HK-2 (cell line): ENCODE measurements at regions not wholly inside any gene's neighbourhood (a gene's known extent, or its start where the extent isn't known, plus 50 kb on each side); places are given as distances from the start of the nearest gene placed in this dataset.

Source experiments
- DNase-seq: peaks from one replicate; pipeline ENCODE4 v3.0.0-alpha.2; 2018; ENCODE audit not compliant: unreplicated experiment

DNA sequence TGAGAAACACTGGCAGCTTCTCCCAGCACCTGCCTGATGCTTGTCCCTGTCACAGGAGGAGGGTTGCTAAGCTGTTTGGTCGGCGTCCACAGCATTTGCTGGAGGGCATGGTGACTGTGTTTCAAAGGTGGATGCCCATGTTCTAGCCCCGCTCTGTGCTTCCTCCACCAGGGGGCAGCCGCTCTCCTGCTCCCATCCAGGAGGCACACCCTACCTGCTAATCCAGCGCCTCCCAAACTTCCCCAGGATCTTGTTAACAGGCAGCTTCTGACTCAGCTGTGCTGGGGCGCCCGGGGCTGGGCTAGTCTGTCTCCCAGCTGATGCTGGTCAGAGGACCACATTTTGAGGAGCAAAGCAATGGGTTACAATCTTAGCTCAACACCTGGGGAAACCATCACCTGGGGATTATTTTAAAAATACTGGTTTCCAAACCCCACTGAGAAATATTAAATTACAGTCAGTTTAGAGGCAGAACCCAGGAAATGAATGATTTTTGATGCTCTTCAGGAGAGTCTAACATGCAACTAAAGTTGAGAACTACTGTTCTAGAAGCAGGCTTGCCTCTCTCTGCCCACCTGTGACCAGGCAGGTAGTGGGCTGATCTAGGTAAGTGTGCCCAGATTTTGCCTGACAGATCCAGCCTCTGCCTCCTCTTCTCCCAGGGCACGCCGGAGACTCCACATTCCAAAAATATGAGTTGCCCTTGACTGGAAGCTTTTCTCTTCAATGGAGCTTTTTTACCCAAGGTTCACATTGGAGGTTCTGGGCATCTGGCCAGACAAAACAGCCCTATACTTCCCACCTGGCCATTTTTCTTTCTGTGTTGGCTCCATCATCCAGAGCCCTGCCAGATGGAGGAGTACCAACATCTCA lies 92.7 kb upstream of the GPR26 start:
- DNase-seq: peak; percentile 67

DNA sequence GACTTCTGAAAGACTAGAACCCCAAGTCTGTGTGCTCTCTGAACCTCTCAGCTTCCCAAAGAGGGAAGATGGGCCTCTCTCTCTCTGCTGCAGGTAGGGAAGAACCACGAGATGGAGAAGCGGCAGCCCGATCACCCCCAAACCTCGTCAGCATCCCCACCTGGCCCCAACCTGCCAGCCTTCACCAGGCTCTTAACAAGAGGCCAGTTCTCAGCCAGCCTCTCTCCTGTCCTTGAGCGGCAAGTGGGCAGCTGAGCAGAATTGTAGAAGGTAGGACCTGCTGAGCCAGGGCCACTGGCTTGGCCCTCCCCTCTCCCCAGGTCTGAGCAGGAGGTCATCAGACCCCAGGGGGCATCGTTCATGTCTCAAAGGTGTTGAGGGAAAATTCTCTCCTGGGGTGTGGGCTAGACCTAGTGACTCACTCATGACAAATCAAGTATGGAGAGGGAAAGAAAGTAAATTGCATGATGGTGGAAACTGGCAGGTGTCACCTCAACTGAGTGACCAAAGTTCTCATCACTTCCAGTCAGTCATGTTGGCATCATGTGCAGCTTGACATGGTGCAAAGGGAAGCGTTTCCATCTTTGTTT lies 92.0 kb upstream of the GPR26 start:
- no peak for DNase-seq

DNA sequence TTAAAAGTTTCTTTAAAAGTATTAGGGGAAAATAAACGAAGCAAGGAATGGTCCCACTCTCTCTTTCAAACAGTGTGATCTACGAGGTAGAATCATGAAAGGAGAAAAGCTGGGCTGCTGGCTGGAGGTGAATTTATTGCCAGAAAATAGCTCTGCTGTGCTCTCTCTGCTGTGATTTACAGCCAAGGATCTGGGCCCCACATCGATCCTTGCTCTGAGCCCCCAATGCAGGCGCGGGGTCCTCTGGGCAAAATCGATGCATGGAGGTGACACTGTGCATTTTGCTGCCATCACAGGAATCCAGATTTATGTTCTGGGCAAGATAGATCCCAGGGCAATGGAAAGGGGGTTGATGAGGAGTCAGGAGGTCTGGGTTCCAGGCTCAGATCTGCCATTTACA lies 91.0 kb upstream of the GPR26 start:
- no peak for DNase-seq

DNA sequence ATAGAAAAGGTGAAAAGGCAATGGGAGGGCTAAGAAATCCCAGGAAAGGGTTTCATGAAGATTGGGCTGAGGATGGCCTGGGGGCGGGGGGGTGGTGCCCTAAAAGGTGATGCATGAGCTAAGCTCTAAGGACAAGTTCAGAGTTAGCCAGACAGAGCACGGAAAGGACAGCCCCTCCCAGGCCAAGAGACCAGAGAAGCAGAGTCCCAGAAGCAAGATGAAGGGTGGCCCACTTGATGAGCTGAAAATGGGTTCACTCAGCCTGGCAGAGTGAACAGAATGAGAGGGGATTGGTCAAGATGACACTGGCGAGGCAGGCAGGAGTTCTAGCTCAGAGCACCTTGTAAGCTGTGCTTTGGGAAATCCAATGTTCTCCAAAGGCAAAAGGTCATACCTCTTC lies 89.4 kb upstream of the GPR26 start:
- DNase-seq: no peak

DNA sequence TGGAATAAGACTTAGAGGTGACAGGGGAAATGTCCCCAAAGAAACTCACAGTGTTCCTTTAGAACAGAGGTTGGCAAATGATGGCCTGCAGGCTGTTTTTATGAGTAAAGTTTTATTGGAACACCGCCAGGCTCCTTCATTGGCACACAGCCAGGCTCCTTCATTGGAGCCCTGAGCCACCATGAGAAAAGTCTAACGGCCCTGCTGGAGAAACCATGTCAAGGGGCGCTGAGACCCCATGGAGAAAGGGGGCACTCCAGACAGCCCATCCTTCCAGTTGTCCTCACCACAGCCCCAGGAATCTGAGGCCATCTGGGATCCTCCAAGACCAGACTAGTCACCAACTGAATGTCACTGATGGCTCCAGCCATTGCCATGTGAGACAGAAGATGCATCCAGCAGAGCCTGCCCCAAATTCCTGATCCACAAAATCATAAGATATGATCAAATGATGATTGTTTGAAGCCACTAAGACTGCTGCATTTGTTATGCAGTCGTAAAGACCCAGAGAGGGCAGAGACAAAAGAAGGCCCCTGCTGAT lies 88.2 kb upstream of the GPR26 start:
- no peak for DNase-seq

DNA sequence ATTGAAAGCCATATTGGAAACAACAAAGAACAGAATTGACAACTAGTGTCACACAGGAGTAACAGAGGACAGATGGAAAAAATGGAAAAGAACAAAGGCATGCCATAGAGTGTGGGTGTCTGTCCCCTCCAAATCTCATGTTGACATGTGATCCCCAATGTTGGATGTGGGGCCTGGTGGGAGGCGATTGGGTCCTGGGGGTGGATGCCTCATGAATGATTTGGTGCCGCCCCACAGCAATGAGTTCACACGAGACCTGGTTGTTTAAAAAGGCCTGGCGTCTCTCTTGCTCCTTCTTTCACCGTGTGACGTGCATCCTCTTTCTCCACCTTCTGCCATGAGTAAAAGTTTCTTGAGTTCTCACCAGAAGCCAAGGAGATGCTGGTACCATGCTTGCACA lies 87.4 kb upstream of the GPR26 start:
- DNase-seq: no peak

DNA sequence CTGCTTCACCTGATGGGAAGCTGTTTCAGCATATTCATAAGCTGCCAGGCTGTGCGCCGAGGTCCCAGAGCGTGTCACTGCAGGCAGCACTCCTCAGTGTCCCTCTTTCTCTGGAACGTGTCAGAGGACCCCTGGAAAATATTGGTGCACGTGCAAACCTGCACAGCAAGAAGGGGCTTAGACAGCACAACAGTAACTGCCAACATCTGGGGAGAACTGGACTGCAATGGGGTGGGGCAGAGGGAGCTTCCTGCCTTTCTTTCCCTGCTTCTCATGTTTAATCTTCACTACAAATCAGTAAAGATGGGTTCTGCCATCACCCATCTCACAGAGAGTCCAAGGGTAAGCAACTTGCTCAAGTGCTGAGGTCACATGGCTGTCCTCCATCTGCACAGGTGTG lies 86.5 kb upstream of the GPR26 start:
- no peak for DNase-seq

DNA sequence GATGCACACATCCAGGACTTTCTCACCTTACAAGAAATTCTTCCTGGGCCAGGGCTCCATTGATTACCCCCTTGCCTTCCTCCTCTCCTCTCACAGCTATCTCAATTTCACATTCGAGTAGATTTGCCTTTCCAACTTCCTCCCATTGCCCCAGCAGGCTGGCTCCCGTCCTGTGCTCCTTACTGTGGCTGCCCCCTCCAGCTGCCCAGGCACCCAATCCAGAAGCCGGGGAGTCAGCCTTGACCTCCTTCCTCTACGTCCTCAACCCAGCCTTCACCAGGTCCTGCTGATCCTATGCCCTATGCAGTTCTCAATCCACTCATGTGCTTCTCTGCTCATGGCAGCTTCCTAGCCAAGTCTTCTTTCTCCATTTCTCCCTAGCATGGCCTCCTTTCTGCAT lies 85.7 kb upstream of the GPR26 start:
- DNase-seq: no peak

DNA sequence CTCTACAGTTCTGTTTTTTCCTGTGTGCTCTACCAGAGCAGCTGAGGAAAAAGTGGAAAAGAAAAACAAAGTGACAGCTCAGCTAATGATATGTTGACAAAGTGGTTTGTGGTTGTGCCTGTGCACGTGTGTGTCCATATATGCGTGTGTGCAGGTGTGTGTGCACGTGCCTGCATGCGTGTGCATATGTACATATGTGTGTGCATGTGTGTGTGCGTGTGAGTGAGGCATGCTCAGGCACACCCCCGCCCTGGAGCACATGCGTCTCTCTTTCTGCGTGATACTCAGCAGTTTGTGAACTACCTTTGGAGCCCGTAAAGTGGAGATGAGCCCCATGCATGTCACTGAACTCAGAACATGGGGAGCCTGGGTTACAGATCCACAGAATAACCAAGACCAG lies 84.5 kb upstream of the GPR26 start:
- DNase-seq: no peak

DNA sequence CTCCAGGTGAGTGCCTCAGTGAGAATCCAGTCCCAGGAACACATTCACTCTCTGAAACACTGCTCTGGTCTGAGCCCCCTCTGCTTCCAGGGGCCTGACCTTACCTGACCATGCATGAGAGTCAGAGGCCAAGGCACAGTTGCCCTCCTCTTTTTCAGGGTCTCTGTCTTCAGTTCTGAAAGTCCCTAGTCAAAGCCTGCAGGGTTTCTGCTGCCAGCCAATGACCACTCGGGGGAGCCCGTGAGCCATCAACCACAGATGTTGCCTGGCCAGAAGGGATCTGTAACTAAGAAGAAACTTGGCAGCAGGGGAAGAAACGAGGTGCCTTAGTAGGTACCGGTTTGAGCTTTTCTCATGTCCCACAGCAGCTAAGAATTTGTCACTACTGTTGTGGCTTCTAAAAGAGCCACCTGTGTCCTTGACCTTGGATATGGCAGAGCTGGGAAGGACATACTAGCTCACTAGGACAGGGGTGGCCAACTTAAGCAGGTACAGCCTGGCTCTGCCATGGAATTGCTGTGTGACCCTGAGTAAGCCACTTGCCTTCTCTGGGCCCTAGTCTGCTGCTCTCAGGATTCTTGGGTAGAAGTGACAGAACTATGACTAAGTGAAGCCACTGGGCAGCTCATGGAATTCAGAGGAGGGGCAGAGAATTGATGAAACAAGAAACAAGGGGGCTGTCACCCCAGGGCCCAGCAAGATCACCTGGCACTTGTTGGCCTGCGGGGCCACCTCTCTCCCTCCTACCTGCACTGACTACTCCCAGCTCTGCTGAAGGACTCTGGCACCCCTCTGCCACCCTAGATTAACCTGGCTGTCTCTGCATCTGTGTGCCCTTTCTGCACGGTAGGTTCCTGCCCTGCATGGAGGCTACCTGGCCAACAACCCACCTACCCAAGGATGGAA lies 83.8 kb upstream of the GPR26 start:
- DNase-seq: peak; percentile 79

DNA sequence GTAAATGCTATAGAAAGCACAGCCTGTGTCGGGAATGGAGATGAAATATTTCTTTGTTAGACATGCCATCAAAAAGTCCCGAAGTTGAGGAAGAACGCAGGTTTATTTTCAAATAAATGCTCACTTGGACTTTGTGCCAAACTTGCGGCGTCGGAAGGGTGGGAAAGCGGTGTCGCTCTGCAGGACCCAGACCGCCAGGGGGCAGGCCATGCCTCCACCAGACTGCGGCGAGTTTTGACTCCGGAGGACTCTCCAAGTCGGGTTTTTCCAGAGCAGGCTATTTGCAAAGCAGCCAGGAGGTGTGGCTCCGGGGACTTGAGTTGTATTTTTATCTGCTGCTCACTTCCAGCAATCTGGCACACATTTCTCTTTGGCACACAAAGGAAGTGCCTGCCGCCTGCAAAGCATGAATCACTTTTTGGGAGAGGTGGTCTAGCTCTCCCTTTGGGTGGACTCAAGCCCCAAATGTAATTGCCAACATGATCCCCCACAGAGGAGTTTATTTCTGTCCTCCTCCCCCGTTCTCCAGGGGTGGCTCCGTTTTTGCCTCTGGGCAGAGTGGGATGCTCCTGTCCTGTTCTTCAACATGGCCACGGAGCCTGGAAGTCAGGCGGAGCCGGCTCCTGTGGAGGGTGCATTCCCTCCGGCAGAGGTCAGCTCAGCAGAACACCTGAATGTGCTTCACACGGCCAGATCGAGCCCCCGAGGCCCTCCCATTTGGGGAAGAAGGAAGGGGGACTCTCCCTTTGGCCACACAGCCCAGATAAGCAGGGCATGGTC lies 82.3 kb upstream of the GPR26 start:
- DNase-seq: peak; percentile 67

DNA sequence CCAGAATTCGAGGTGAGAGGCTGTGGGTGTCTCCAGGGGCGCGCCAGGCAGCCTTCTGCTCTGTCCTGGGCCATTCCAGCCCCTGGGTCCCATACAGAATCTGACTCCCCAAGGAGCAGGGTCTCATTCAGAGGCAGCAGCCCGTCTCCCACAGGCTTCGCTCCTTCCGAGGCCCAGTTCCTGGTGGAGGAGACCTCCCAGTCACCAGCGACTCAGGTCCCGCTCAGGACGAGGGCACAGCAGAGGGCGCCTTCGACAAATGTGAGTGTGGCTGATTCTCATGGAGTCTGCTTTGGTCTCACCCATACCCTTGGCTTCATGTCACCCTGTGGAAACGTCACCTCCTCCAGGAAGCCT lies 81.8 kb upstream of the GPR26 start:
- no peak for DNase-seq

DNA sequence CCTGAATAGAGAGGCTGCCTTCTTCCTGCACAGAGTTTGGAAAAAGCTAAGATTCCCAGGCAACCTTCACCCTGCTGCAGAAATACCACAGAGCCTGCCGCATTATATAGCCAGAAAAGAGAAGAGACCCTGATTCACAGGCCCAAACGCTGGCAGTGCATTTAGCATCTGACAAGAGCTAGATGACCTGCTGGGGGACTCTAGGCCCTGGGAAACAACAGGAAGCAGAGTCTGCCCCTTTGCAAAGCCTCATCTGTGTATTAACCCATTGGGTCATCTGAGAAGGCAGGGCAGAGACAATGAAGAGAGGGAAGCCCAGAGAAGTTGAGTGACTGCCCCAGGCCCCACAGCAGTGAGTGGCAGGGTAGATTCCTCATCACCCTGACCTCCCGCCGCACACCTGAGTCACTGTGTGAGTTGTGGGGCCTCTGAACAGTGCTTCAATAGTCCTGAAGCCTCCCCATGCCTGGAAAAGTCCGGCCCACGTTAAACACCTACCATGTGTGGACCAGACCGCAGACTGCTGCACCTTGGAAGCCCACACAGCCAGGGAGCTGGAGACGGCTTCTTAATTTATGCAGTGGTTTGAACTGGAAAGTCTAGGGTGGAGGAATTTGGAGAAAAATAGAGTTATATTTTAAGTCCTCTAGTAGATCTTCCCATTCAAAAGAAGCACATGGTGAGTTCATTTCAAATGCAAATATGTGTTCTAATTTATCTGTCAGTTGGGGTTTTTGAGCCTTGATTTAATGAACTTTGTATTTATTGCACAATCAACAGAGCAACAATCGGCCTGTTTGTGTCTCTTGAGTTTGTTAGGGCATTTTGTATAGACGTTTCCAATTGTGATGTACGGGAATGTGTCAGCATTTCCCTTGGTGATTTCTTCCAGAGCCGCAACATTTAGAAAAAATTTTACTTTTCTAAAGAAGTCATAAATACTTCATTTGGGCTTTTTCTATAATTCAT lies 80.4 kb upstream of the GPR26 start:
- no peak for DNase-seq

DNA sequence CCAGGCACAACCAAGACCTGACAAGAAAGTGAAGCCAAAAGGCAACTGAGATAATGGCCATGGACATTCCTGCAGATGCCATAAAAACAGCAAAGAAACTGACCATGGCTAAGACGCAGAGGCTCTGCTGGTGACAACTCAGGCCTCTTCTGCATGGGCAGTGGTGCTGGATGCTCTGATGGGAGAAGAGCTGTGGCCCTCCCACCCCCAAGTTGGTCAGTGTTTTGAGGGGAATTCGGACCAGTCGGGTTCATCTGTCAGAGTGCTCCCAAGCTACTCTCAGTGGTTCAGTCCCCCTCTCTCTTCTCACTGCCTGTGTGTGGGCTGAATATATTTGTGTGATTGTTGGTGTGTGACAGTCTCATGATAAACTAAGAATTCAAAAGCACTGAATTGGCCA lies 79.0 kb upstream of the GPR26 start:
- no peak for DNase-seq

DNA sequence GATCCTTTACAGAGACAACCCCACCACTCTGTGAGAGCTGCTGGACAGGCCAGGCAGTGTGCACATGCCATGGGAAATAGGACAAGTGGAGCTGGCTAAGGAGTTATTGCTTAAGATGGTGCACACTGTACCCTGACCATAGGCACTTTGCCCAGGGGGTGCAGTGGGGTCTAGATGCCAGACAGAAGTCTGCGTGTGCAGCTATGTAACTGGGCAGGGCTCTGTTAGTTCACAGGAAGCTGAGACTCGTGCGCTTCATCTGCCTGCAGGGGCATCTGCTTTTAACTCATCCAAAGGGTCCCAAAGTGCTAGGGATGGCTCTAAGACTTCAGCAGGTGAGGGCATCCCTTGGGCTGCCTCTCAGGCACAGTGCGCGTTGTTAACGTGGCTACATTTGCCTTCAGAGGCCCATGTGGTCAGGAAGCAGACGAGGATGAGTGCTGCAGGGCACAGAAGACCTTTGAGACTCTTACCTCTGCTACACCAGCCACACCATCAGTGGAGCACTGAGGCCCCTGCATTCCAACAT lies 77.7 kb upstream of the GPR26 start:
- no peak for DNase-seq

DNA sequence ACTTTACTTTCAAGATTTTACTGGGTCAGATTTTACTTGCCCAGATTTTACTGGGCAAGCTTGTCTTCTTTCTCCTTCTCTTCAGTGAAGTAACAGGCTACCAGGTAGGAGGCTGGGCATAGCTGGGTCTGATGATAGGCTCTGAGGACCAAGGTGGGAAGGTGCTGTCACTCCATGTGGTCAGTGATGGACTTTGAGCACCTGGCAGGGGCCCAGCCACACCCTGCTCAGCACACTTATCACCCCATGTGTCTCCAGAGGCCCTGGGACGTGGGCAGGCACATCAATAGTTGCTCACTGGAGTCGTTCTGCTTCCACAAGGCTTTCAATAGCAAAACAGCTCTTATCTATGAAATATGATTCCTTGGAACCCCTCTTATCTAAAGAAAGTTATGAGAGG lies 70.5 kb upstream of the GPR26 start:
- DNase-seq: no peak

DNA sequence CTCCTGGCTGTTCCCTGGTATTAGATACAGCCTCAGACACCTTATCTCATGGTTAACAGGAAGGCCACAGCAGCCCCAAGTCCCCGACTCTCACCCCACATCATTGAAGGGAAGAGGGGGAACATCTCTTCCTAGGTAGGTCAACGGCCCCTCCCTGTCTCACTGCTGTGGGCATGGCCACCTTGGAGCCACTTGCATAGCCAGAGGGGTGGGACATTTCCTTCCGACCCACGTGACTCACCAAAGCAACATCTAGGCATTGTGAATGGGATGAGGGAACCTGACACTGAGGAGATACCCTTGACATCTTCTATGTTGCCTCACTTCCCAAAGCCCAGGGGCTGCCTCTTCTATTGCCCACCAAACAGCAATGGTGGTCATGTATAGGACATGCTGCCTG lies 68.5 kb upstream of the GPR26 start:
- DNase-seq: no peak

DNA sequence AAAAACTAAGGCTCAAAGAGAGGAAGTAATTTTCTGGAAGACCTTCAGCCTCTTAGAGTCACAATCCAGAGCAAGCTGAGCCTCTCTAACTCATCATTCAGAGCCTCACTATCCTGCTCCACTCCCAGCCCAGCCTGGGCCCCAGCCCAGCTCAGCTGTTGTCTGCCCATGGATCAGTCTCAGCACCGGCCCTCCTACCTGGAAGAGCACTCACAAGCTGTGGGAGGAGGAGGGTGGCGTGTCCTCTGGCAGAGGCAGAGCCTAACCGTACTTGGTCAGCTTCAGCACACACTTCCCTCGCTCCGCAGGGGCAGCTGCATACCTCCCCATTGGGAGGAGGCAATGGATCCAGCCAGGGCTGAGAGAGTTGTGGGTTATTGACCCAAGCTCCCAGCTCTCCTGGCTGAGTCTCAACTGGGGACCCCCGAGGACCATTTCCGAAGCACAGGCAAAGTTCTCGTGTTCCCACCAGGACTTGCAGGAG lies 66.7 kb upstream of the GPR26 start:
- no peak for DNase-seq

DNA sequence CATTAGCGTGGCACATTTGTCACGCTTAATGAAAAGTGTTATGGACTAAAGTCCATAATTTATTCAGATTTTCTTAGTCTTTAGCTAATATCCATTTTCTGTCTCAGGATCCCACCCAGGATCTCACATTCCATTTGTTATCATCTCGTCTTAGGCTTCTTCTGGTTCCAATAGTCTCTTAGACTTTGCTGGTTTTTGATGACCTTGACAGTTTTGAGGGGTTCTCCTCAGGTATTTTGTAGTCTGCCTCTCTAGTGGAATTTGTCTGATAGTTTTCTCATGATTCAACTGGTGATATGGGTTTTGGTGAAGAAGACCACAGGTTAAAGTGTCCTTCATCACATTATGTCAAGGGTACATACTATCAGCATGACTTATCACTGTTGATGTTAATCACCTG lies 66.0 kb upstream of the GPR26 start:
- no peak for DNase-seq

DNA sequence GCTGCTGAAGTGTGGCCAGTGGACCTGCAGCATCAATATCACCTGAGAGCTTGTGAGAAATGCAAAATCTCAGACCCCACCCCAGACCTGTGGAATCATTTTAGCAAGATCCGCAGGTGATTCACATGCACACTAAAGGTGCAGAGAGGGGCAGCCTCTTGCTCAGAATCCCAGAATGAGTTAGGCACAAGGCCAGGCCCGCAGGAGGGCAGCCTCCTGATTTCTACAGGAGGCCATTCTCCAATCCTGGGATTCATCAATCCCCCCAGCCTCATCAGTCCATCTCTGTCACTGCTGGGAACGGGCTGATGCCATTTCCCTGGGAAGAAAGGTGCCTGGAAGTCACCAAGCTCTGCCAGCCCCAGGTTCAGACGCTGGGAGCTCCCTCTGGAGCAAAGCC lies 63.0 kb upstream of the GPR26 start:
- DNase-seq: no peak
